ENCODE measurements at regions not wholly inside any gene's neighbourhood (a gene's known extent, or its start where the extent isn't known, plus 50 kb on each side); places are given as distances from the start of the nearest gene placed in this dataset.
"Not testable (repeated sequence)": the region's sequence is repeated elsewhere in the genome, so short reads cannot be mapped to it uniquely, and the experiment has no call there.

GRCh38 chr10:29386342-29386999 is 97.6 kb downstream of the LYZL1 start:
- DNase-seq (ENCODE audit: insufficient read length, low spot score) (no peak), FAIRE-seq (no peak)
- TF ChIP-seq PAX5 (IDR thresholded peaks at IDR 0.05; ENCODE audit: insufficient read depth, low read length, severe bottlenecking): no peak
- TF ChIP-seq SPI1 (IDR thresholded peaks at IDR 0.05; ENCODE audit: low read depth, low read length): no peak
- no peak for TF ChIP-seq POU2F2 (IDR thresholded peaks at IDR 0.05; ENCODE audit: low read depth, low read length)
- no peak for TF ChIP-seq TAF1 (IDR thresholded peaks at IDR 0.05; ENCODE audit: low read depth, low read length)

- TF ChIP-seq POLR2AphosphoS5 (IDR thresholded peaks at IDR 0.05; ENCODE audit: low read depth, low read length): no peak
- DNase-seq (ENCODE audit: insufficient read length, low spot score): no peak
Measured at GRCh38 chr10:29387269-29387668, 98.4 kb downstream of the LYZL1 start.

GRCh38 chr10:29388112-29388511 is 99.2 kb downstream of the LYZL1 start:
- not testable (repeated sequence) for DNase-seq (ENCODE audit: insufficient read length, low spot score); FAIRE-seq

More at GRCh38 chr10:29387269-29387668, 98.4 kb downstream of the LYZL1 start:
- FAIRE-seq: no peak

GRCh38 chr10:29389493-29389892 is 100.6 kb downstream of the LYZL1 start:
- no peak for TF ChIP-seq PAX5 (IDR thresholded peaks at IDR 0.05; ENCODE audit: insufficient read depth, low read length, severe bottlenecking)
- TF ChIP-seq POLR2AphosphoS5 (IDR thresholded peaks at IDR 0.05; ENCODE audit: low read depth, low read length): no peak
- no peak for DNase-seq (ENCODE audit: insufficient read length, low spot score)
- FAIRE-seq: no peak

- TF ChIP-seq PAX5 (IDR thresholded peaks at IDR 0.05; ENCODE audit: insufficient read depth, low read length, severe bottlenecking) (no peak), TAF1 (IDR thresholded peaks at IDR 0.05; ENCODE audit: low read depth, low read length) (no peak)
- FAIRE-seq (no peak), DNase-seq (ENCODE audit: insufficient read length, low spot score) (no peak)
Measured at GRCh38 chr10:29389935-29390334, 101.1 kb downstream of the LYZL1 start.

- TF ChIP-seq PAX5 (IDR thresholded peaks at IDR 0.05; ENCODE audit: insufficient read depth, low read length, severe bottlenecking) (no peak), SPI1 (IDR thresholded peaks at IDR 0.05; ENCODE audit: low read depth, low read length) (no peak), POLR2A (IDR thresholded peaks at IDR 0.05; ENCODE audit: low read depth, low read length) (no peak), POLR2AphosphoS5 (IDR thresholded peaks at IDR 0.05; ENCODE audit: low read depth, low read length) (no peak), POU2F2 (IDR thresholded peaks at IDR 0.05; ENCODE audit: low read depth, low read length) (no peak), TAF1 (IDR thresholded peaks at IDR 0.05; ENCODE audit: low read depth, low read length) (no peak)
- FAIRE-seq (no peak), DNase-seq (ENCODE audit: insufficient read length, low spot score) (no peak)
Measured at GRCh38 chr10:29392376-29393021, 103.6 kb downstream of the LYZL1 start.

GRCh38 chr10:29394321-29394932 is 105.6 kb downstream of the LYZL1 start:
- no peak for TF ChIP-seq POLR2A (IDR thresholded peaks at IDR 0.05; ENCODE audit: low read depth, low read length)
- no peak for TF ChIP-seq PAX5 (IDR thresholded peaks at IDR 0.05; ENCODE audit: insufficient read depth, low read length, severe bottlenecking)
- TF ChIP-seq POLR2AphosphoS5 (IDR thresholded peaks at IDR 0.05; ENCODE audit: low read depth, low read length): no peak
- no peak for TF ChIP-seq SPI1 (IDR thresholded peaks at IDR 0.05; ENCODE audit: low read depth, low read length)
- TF ChIP-seq TAF1 (IDR thresholded peaks at IDR 0.05; ENCODE audit: low read depth, low read length): no peak
- TF ChIP-seq POU2F2 (IDR thresholded peaks at IDR 0.05; ENCODE audit: low read depth, low read length): no peak
- FAIRE-seq (no peak), DNase-seq (ENCODE audit: insufficient read length, low spot score) (no peak)

- TF ChIP-seq POLR2AphosphoS5 (IDR thresholded peaks at IDR 0.05; ENCODE audit: low read depth, low read length): no peak
- no peak for TF ChIP-seq TAF1 (IDR thresholded peaks at IDR 0.05; ENCODE audit: low read depth, low read length)
- TF ChIP-seq SPI1 (IDR thresholded peaks at IDR 0.05; ENCODE audit: low read depth, low read length): no peak
- TF ChIP-seq PAX5 (IDR thresholded peaks at IDR 0.05; ENCODE audit: insufficient read depth, low read length, severe bottlenecking): no peak
- no peak for TF ChIP-seq POLR2A (IDR thresholded peaks at IDR 0.05; ENCODE audit: low read depth, low read length)
- TF ChIP-seq POU2F2 (IDR thresholded peaks at IDR 0.05; ENCODE audit: low read depth, low read length): no peak
- FAIRE-seq (no peak), DNase-seq (ENCODE audit: insufficient read length, low spot score) (no peak)
Measured at GRCh38 chr10:29395409-29395808, 106.5 kb downstream of the LYZL1 start.

GRCh38 chr10:29397221-29397620 is 108.4 kb downstream of the LYZL1 start:
- FAIRE-seq (no peak), DNase-seq (ENCODE audit: insufficient read length, low spot score) (no peak)
- TF ChIP-seq POLR2AphosphoS5 (IDR thresholded peaks at IDR 0.05; ENCODE audit: low read depth, low read length) (no peak), TAF1 (IDR thresholded peaks at IDR 0.05; ENCODE audit: low read depth, low read length) (no peak), POU2F2 (IDR thresholded peaks at IDR 0.05; ENCODE audit: low read depth, low read length) (no peak), POLR2A (IDR thresholded peaks at IDR 0.05; ENCODE audit: low read depth, low read length) (no peak), PAX5 (IDR thresholded peaks at IDR 0.05; ENCODE audit: insufficient read depth, low read length, severe bottlenecking) (no peak), SPI1 (IDR thresholded peaks at IDR 0.05; ENCODE audit: low read depth, low read length) (no peak)

- no peak for FAIRE-seq
- no peak for TF ChIP-seq TAF1 (IDR thresholded peaks at IDR 0.05; ENCODE audit: low read depth, low read length)
- TF ChIP-seq POU2F2 (IDR thresholded peaks at IDR 0.05; ENCODE audit: low read depth, low read length): no peak
- no peak for TF ChIP-seq POLR2A (IDR thresholded peaks at IDR 0.05; ENCODE audit: low read depth, low read length)
- TF ChIP-seq POLR2AphosphoS5 (IDR thresholded peaks at IDR 0.05; ENCODE audit: low read depth, low read length): no peak
- no peak for TF ChIP-seq SPI1 (IDR thresholded peaks at IDR 0.05; ENCODE audit: low read depth, low read length)
- no peak for TF ChIP-seq PAX5 (IDR thresholded peaks at IDR 0.05; ENCODE audit: insufficient read depth, low read length, severe bottlenecking)
- no peak for DNase-seq (ENCODE audit: insufficient read length, low spot score)
Measured at GRCh38 chr10:29403208-29403607, 114.3 kb downstream of the LYZL1 start.

All from GM12891 (cell line).